AG09309 (cell line): ENCODE measurements at regions not wholly inside any gene's neighbourhood (a gene's known extent, or its start where the extent isn't known, plus 50 kb on each side); places are given as distances from the start of the nearest gene placed in this dataset.

Source experiments
- DNase-seq: peaks from one replicate; pipeline ENCODE4 v3.0.0-alpha.2; 2010; ENCODE audit warnings: low read depth
- H3K4me3 ChIP-seq: 2 replicates; pipeline ENCODE4 v1.5.1; 2011; ENCODE audit warnings: mild to moderate bottlenecking, low read depth, low read length, moderate library complexity; ENCODE audit not compliant: control insufficient read depth
- CTCF ChIP-seq: IDR thresholded peaks from 2 replicates; pipeline ENCODE4 v1.5.1; 2011; ENCODE audit warnings: mild to moderate bottlenecking, low read depth, low read length, inconsistent platforms; ENCODE audit not compliant: insufficient read depth, control insufficient read depth; ENCODE audit errors: missing control alignments

GRCh38 chr4:23741681-23742191 is 148.1 kb downstream of the PPARGC1A start:
- no peak overlapping the region for H3K4me3 ChIP-seq
- TF ChIP-seq CTCF: no peak
- DNase-seq: no peak

GRCh38 chr4:23737571-23737970 is 152.3 kb downstream of the PPARGC1A start:
- no peak overlapping the region for H3K4me3 ChIP-seq
- no peak for TF ChIP-seq CTCF
- DNase-seq: no peak

- no peak for TF ChIP-seq CTCF
- DNase-seq: no peak
- no peak overlapping the region for H3K4me3 ChIP-seq
These were observed 153.4 kb downstream of the PPARGC1A start for GRCh38 chr4:23736466-23736865.

- no peak for TF ChIP-seq CTCF
- no peak for DNase-seq
- H3K4me3 ChIP-seq: no peak overlapping the region
These were observed 155.8 kb downstream of the PPARGC1A start for GRCh38 chr4:23734000-23734399.

- TF ChIP-seq CTCF: no peak
- H3K4me3 ChIP-seq: no peak overlapping the region
- DNase-seq: no peak
These were observed 156.4 kb downstream of the PPARGC1A start for GRCh38 chr4:23733476-23733875.

GRCh38 chr4:23730998-23731397 is 158.8 kb downstream of the PPARGC1A start:
- no peak overlapping the region for H3K4me3 ChIP-seq
- no peak for TF ChIP-seq CTCF

GRCh38 chr4:23728971-23729370 is 160.9 kb downstream of the PPARGC1A start:
- TF ChIP-seq CTCF: no peak
- no peak overlapping the region for H3K4me3 ChIP-seq
- no peak for DNase-seq

More at GRCh38 chr4:23730998-23731397, 158.8 kb downstream of the PPARGC1A start:
- DNase-seq: no peak
